ENCODE measurements at regions not wholly inside any gene's neighbourhood (a gene's known extent, or its start where the extent isn't known, plus 50 kb on each side); places are given as distances from the start of the nearest gene placed in this dataset.

GRCh38 chr13:112245179-112245724 lies 130.9 kb upstream of the SPACA7 start:
- Histone ChIP-seq H3K27me3 (ENCODE audit: control insufficient read depth in 2 of 2, insufficient read depth in 2 of 2, low read length in 2 of 2) (peaks cover 0 to 3% of the 10 kb centered on the region in 2 donors), H3K9ac (ENCODE audit: low read depth in 1 of 2, low read length in 2 of 2) (no peak overlapping the region), H3K4me1 (ENCODE audit: control insufficient read depth in 2 of 2, insufficient read depth in 2 of 2, low read length in 2 of 2) (no peaks in the 10 kb centered on the region), H3K27ac (ENCODE audit: low read depth in 2 of 2, low read length in 2 of 2) (no peak overlapping the region), H3K36me3 (ENCODE audit: control insufficient read depth in 2 of 2, insufficient read depth in 2 of 2, low read length in 2 of 2) (no peaks in the 10 kb centered on the region), H3K4me3 (ENCODE audit: low read length in 2 of 2) (no peak overlapping the region), H3K9me3 (ENCODE audit: control insufficient read depth in 2 of 2, low read length in 2 of 2) (no peaks in the 10 kb centered on the region)

GRCh38 chr13:112245989-112246388 lies 130.2 kb upstream of the SPACA7 start:
- H3K4me1 ChIP-seq (ENCODE audit: control insufficient read depth in 2 of 2, insufficient read depth in 2 of 2, low read length in 2 of 2), result no peaks in the 10 kb centered on the region
- H3K9me3 ChIP-seq (ENCODE audit: control insufficient read depth in 2 of 2, low read length in 2 of 2), result no peaks in the 10 kb centered on the region
- H3K4me3 ChIP-seq (ENCODE audit: low read length in 2 of 2), result no peak overlapping the region
- no peak overlapping the region for H3K27ac ChIP-seq (ENCODE audit: low read depth in 2 of 2, low read length in 2 of 2)
- peaks cover 0 to 3% of the 10 kb centered on the region in 2 donors for H3K27me3 ChIP-seq (ENCODE audit: control insufficient read depth in 2 of 2, insufficient read depth in 2 of 2, low read length in 2 of 2)
- no peak overlapping the region for H3K9ac ChIP-seq (ENCODE audit: low read depth in 1 of 2, low read length in 2 of 2)
- no peaks in the 10 kb centered on the region for H3K36me3 ChIP-seq (ENCODE audit: control insufficient read depth in 2 of 2, insufficient read depth in 2 of 2, low read length in 2 of 2)

GRCh38 chr13:112246731-112247470 lies 129.3 kb upstream of the SPACA7 start:
- H3K9ac ChIP-seq (ENCODE audit: low read depth in 1 of 2, low read length in 2 of 2), result no peak overlapping the region
- H3K4me1 ChIP-seq (ENCODE audit: control insufficient read depth in 2 of 2, insufficient read depth in 2 of 2, low read length in 2 of 2), result no peaks in the 10 kb centered on the region
- no peak overlapping the region for H3K27ac ChIP-seq (ENCODE audit: low read depth in 2 of 2, low read length in 2 of 2)
- no peaks in the 10 kb centered on the region for H3K36me3 ChIP-seq (ENCODE audit: control insufficient read depth in 2 of 2, insufficient read depth in 2 of 2, low read length in 2 of 2)
- no peak overlapping the region for H3K4me3 ChIP-seq (ENCODE audit: low read length in 2 of 2)
- no peaks in the 10 kb centered on the region for H3K9me3 ChIP-seq (ENCODE audit: control insufficient read depth in 2 of 2, low read length in 2 of 2)
- peaks cover 0 to 3% of the 10 kb centered on the region in 2 donors for H3K27me3 ChIP-seq (ENCODE audit: control insufficient read depth in 2 of 2, insufficient read depth in 2 of 2, low read length in 2 of 2)

GRCh38 chr13:112247471-112248405 lies 128.4 kb upstream of the SPACA7 start:
- Histone ChIP-seq H3K36me3 (ENCODE audit: control insufficient read depth in 2 of 2, insufficient read depth in 2 of 2, low read length in 2 of 2) (no peaks in the 10 kb centered on the region), H3K27ac (ENCODE audit: low read depth in 2 of 2, low read length in 2 of 2) (no peak overlapping the region), H3K4me3 (ENCODE audit: low read length in 2 of 2) (no peak overlapping the region), H3K9me3 (ENCODE audit: control insufficient read depth in 2 of 2, low read length in 2 of 2) (no peaks in the 10 kb centered on the region), H3K4me1 (ENCODE audit: control insufficient read depth in 2 of 2, insufficient read depth in 2 of 2, low read length in 2 of 2) (no peaks in the 10 kb centered on the region), H3K9ac (ENCODE audit: low read depth in 1 of 2, low read length in 2 of 2) (no peak overlapping the region), H3K27me3 (ENCODE audit: control insufficient read depth in 2 of 2, insufficient read depth in 2 of 2, low read length in 2 of 2) (peaks cover 0 to 2% of the 10 kb centered on the region in 2 donors)

- Histone ChIP-seq H3K4me3 (ENCODE audit: low read length in 2 of 2) (no peak overlapping the region), H3K4me1 (ENCODE audit: control insufficient read depth in 2 of 2, insufficient read depth in 2 of 2, low read length in 2 of 2) (no peaks in the 10 kb centered on the region), H3K27me3 (ENCODE audit: control insufficient read depth in 2 of 2, insufficient read depth in 2 of 2, low read length in 2 of 2) (no peaks in the 10 kb centered on the region), H3K9ac (ENCODE audit: low read depth in 1 of 2, low read length in 2 of 2) (no peak overlapping the region), H3K36me3 (ENCODE audit: control insufficient read depth in 2 of 2, insufficient read depth in 2 of 2, low read length in 2 of 2) (no peaks in the 10 kb centered on the region), H3K9me3 (ENCODE audit: control insufficient read depth in 2 of 2, low read length in 2 of 2) (no peaks in the 10 kb centered on the region), H3K27ac (ENCODE audit: low read depth in 2 of 2, low read length in 2 of 2) (no peak overlapping the region)
These were observed 127.8 kb upstream of the SPACA7 start for GRCh38 chr13:112248406-112248760.

GRCh38 chr13:112248862-112249592 lies 127.1 kb upstream of the SPACA7 start:
- Histone ChIP-seq H3K27ac (ENCODE audit: low read depth in 2 of 2, low read length in 2 of 2) (no peak overlapping the region), H3K4me3 (ENCODE audit: low read length in 2 of 2) (no peak overlapping the region), H3K4me1 (ENCODE audit: control insufficient read depth in 2 of 2, insufficient read depth in 2 of 2, low read length in 2 of 2) (no peaks in the 10 kb centered on the region), H3K27me3 (ENCODE audit: control insufficient read depth in 2 of 2, insufficient read depth in 2 of 2, low read length in 2 of 2) (no peaks in the 10 kb centered on the region), H3K9me3 (ENCODE audit: control insufficient read depth in 2 of 2, low read length in 2 of 2) (no peaks in the 10 kb centered on the region), H3K9ac (ENCODE audit: low read depth in 1 of 2, low read length in 2 of 2) (no peak overlapping the region), H3K36me3 (ENCODE audit: control insufficient read depth in 2 of 2, insufficient read depth in 2 of 2, low read length in 2 of 2) (no peaks in the 10 kb centered on the region)

- Histone ChIP-seq H3K9ac (ENCODE audit: low read depth in 1 of 2, low read length in 2 of 2) (no peak overlapping the region), H3K36me3 (ENCODE audit: control insufficient read depth in 2 of 2, insufficient read depth in 2 of 2, low read length in 2 of 2) (no peaks in the 10 kb centered on the region), H3K27ac (ENCODE audit: low read depth in 2 of 2, low read length in 2 of 2) (no peak overlapping the region), H3K4me3 (ENCODE audit: low read length in 2 of 2) (no peak overlapping the region), H3K4me1 (ENCODE audit: control insufficient read depth in 2 of 2, insufficient read depth in 2 of 2, low read length in 2 of 2) (no peaks in the 10 kb centered on the region), H3K9me3 (ENCODE audit: control insufficient read depth in 2 of 2, low read length in 2 of 2) (no peaks in the 10 kb centered on the region), H3K27me3 (ENCODE audit: control insufficient read depth in 2 of 2, insufficient read depth in 2 of 2, low read length in 2 of 2) (no peaks in the 10 kb centered on the region)
These were observed 126.2 kb upstream of the SPACA7 start for GRCh38 chr13:112249644-112250610.

GRCh38 chr13:112250788-112251445 lies 125.2 kb upstream of the SPACA7 start:
- Histone ChIP-seq H3K27ac (ENCODE audit: low read depth in 2 of 2, low read length in 2 of 2) (no peak overlapping the region), H3K9ac (ENCODE audit: low read depth in 1 of 2, low read length in 2 of 2) (no peak overlapping the region), H3K27me3 (ENCODE audit: control insufficient read depth in 2 of 2, insufficient read depth in 2 of 2, low read length in 2 of 2) (no peaks in the 10 kb centered on the region), H3K9me3 (ENCODE audit: control insufficient read depth in 2 of 2, low read length in 2 of 2) (no peaks in the 10 kb centered on the region), H3K36me3 (ENCODE audit: control insufficient read depth in 2 of 2, insufficient read depth in 2 of 2, low read length in 2 of 2) (no peaks in the 10 kb centered on the region), H3K4me1 (ENCODE audit: control insufficient read depth in 2 of 2, insufficient read depth in 2 of 2, low read length in 2 of 2) (no peaks in the 10 kb centered on the region), H3K4me3 (ENCODE audit: low read length in 2 of 2) (no peak overlapping the region)
